Natural killer cell (primary cell): ENCODE measurements at regions not wholly inside any gene's neighbourhood (a gene's known extent, or its start where the extent isn't known, plus 50 kb on each side); places are given as distances from the start of the nearest gene placed in this dataset.

ENCODE experiments used
- ATAC-seq, 3 donors: fragments of 150-1000 bp in 2 of 3; fragments of 200-7000 bp in 1 of 3; cut with Tn5 transposase; 1 replicate in 1 of 3; 2 replicates in 2 of 3; pipeline ENCODE4 v1.10.0; 2021; ENCODE audit warnings: mild to moderate bottlenecking in 2 of 3, moderate library complexity in 2 of 3
- DNase-seq, 2 donors: peaks; one replicate each; pipeline versions ENCODE4 v3.0.0 to v3.0.0-alpha.2; 2013 to 2021; ENCODE audit warnings: mixed read lengths in 1 of 2
- H3K27ac ChIP-seq: one replicate; pipeline ENCODE4 v1.5.1; 2013; ENCODE audit warnings: mild to moderate bottlenecking, low read length
- H3K27me3 ChIP-seq: one replicate; pipeline ENCODE4 v1.6.1; 2013; ENCODE audit warnings: low read length; ENCODE audit not compliant: control insufficient read depth, insufficient read depth
- H3K36me3 ChIP-seq: one replicate; pipeline ENCODE4 v1.6.1; 2013; ENCODE audit warnings: low read length; ENCODE audit not compliant: control insufficient read depth, insufficient read depth
- H3K4me1 ChIP-seq: one replicate; pipeline ENCODE4 v1.6.1; 2013; ENCODE audit warnings: low read length; ENCODE audit not compliant: control insufficient read depth, insufficient read depth
- H3K4me3 ChIP-seq: one replicate; pipeline ENCODE4 v1.5.1; 2013; ENCODE audit warnings: low read length
- H3K9me3 ChIP-seq: one replicate; pipeline ENCODE4 v1.6.1; 2013; ENCODE audit warnings: low read length; ENCODE audit not compliant: control insufficient read depth, insufficient read depth
- H3K27ac Mint-ChIP-seq, 2 donors: one replicate each; pipeline ENCODE4 v1.8.0; 2022; ENCODE audit warnings: mild to moderate bottlenecking in 2 of 2, mixed read lengths in 2 of 2, moderate library complexity in 1 of 2
- H3K27me3 Mint-ChIP-seq, 2 donors: one replicate each; pipeline ENCODE4 v1.8.0; 2022; ENCODE audit warnings: low read depth in 2 of 2, mixed read lengths in 2 of 2
- H3K36me3 Mint-ChIP-seq: one replicate; pipeline ENCODE4 v1.8.0; 2022; ENCODE audit warnings: mixed read lengths
- H3K4me1 Mint-ChIP-seq, 2 donors: one replicate each; pipeline ENCODE4 v1.8.0; 2022; ENCODE audit warnings: mixed read lengths in 2 of 2
- H3K4me3 Mint-ChIP-seq: one replicate; pipeline ENCODE4 v1.8.0; 2022; ENCODE audit warnings: mild to moderate bottlenecking, moderate library complexity, mixed read lengths
- H3K9me3 Mint-ChIP-seq, 2 donors: one replicate each; pipeline ENCODE4 v1.8.0; 2022; ENCODE audit warnings: mixed read lengths in 2 of 2
- WGBS: methylation state at CpG from one replicate; pipeline ENCODE4 v1.1.7; 2013; ENCODE audit warnings: missing lambda C conversion rate; ENCODE audit not compliant: insufficient coverage; 5-methylcytosine and 5-hydroxymethylcytosine counted together
- intact Hi-C: fragments of 100-400 bp; cut with micrococcal nuclease; formaldehyde crosslinking; loops from one replicate; pipeline ENCODE4 v1.14.2; 2022
- TF ChIP-seq, protein P1 (sequence below): fragments of 200-600 bp; IDR thresholded peaks from one replicate; pipeline ENCODE4 v1.8.0; 2022; ENCODE audit warnings: antibody characterized with exemption

GRCh38 chr15:97728791-97729190 is 231.7 kb upstream of the ARRDC4 start:
- H3K27ac Mint-ChIP-seq: no peak overlapping the region
- DNase-seq (no peak), ATAC-seq (no peak)
- no peaks in the 10 kb centered on the region for H3K36me3 Mint-ChIP-seq
- H3K9me3 Mint-ChIP-seq: peaks cover 0 to 5% of the 10 kb centered on the region in 2 donors
- intact Hi-C loops: no loop called here
- 77% methylated on average over 13 of the region's 13 CpGs for WGBS
- H3K27me3 ChIP-seq: no peaks in the 10 kb centered on the region
- peaks cover 0 to 3% of the 10 kb centered on the region in 2 donors for H3K27me3 Mint-ChIP-seq
- no peak overlapping the region for H3K4me3 Mint-ChIP-seq
- H3K4me1 Mint-ChIP-seq: no peaks in the 10 kb centered on the region
- no peak overlapping the region for H3K4me3 ChIP-seq
- no peak overlapping the region for H3K27ac ChIP-seq
- H3K4me1 ChIP-seq: no peaks in the 10 kb centered on the region
- H3K9me3 ChIP-seq: no peaks in the 10 kb centered on the region
- TF ChIP-seq, protein P1, sequence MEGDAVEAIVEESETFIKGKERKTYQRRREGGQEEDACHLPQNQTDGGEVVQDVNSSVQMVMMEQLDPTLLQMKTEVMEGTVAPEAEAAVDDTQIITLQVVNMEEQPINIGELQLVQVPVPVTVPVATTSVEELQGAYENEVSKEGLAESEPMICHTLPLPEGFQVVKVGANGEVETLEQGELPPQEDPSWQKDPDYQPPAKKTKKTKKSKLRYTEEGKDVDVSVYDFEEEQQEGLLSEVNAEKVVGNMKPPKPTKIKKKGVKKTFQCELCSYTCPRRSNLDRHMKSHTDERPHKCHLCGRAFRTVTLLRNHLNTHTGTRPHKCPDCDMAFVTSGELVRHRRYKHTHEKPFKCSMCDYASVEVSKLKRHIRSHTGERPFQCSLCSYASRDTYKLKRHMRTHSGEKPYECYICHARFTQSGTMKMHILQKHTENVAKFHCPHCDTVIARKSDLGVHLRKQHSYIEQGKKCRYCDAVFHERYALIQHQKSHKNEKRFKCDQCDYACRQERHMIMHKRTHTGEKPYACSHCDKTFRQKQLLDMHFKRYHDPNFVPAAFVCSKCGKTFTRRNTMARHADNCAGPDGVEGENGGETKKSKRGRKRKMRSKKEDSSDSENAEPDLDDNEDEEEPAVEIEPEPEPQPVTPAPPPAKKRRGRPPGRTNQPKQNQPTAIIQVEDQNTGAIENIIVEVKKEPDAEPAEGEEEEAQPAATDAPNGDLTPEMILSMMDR: no peak
- no peaks in the 10 kb centered on the region for H3K36me3 ChIP-seq

DNA sequence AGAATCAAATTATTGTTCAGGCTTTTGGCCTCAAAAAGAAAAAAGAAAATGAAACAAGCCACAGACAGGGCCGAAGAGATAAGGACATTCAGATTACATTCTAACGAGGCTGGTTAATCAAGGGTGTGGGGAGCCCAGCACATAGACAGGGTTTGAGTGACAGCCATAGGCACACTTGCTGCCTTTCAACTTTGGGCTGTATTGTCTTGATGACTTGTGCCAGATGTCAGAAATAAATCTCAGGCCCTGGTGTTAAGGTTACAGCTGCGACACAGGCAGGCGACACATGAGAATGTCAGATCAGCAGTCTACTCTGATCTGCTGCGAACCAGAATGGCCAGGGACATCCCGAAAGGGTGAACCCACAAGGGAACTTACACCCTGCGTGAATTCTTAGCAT is 231.2 kb upstream of the ARRDC4 start:
- intact Hi-C loops: no loop called here
- no peak overlapping the region for H3K4me3 ChIP-seq

GRCh38 chr15:97730315-97730714 is 230.2 kb upstream of the ARRDC4 start:
- no peaks in the 10 kb centered on the region for H3K4me1 Mint-ChIP-seq
- ATAC-seq (no peak), DNase-seq (no peak)
- H3K27me3 Mint-ChIP-seq: peaks cover 0 to 3% of the 10 kb centered on the region in 2 donors
- no peaks in the 10 kb centered on the region for H3K9me3 ChIP-seq
- peaks cover 0 to 4% of the 10 kb centered on the region in 2 donors for H3K9me3 Mint-ChIP-seq
- no peak overlapping the region for H3K27ac ChIP-seq
- no peaks in the 10 kb centered on the region for H3K36me3 Mint-ChIP-seq
- TF ChIP-seq, protein P1: no peak
- no peak overlapping the region for H3K4me3 ChIP-seq
- H3K27me3 ChIP-seq: no peaks in the 10 kb centered on the region
- intact Hi-C loops: no loop called here
- 75% methylated on average over 1 of the region's 1 CpG for WGBS
- H3K36me3 ChIP-seq: no peaks in the 10 kb centered on the region
- H3K4me1 ChIP-seq: no peaks in the 10 kb centered on the region
- H3K27ac Mint-ChIP-seq: no peak overlapping the region
- no peak overlapping the region for H3K4me3 Mint-ChIP-seq

More for the DNA sequence above, 231.2 kb upstream of the ARRDC4 start:
- no peak for DNase-seq
- Mint-ChIP-seq H3K4me3 (no peak overlapping the region), H3K36me3 (no peaks in the 10 kb centered on the region), H3K27me3 (peaks cover 0 to 3% of the 10 kb centered on the region in 2 donors), H3K4me1 (no peaks in the 10 kb centered on the region), H3K27ac (no peak overlapping the region), H3K9me3 (peaks cover 0 to 4% of the 10 kb centered on the region in 2 donors)
- no peaks in the 10 kb centered on the region for H3K36me3 ChIP-seq
- ATAC-seq: no peak
- H3K9me3 ChIP-seq: no peaks in the 10 kb centered on the region
- no peaks in the 10 kb centered on the region for H3K27me3 ChIP-seq
- TF ChIP-seq, protein P1: no peak
- no peak overlapping the region for H3K27ac ChIP-seq
- no peaks in the 10 kb centered on the region for H3K4me1 ChIP-seq
- 88% methylated on average over 7 of the region's 7 CpGs for WGBS

DNA sequence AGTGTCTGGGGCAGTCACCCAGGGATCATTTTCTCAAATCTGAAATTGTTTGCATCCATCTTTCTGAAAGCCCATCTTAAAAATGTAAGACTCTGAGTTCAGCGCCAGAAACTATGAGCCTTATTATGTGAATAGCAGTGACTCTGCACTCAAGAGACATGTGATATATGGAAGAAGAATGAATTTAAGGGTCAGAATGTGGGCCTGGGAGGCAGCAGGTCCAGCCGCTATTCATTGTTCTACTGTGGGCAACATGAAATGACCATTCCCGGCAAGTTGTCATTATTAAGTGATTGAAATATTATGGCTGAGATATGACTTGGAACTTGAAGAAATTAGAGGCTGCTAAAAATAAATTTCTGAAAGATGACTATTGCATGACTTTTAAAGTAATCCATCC is 228.6 kb upstream of the ARRDC4 start:
- Histone ChIP-seq H3K9me3 (no peaks in the 10 kb centered on the region), H3K4me1 (no peaks in the 10 kb centered on the region), H3K27ac (no peak overlapping the region), H3K4me3 (no peak overlapping the region), H3K27me3 (no peaks in the 10 kb centered on the region), H3K36me3 (no peaks in the 10 kb centered on the region)
- no peaks in the 10 kb centered on the region for H3K4me1 Mint-ChIP-seq
- peaks cover 0 to 3% of the 10 kb centered on the region in 2 donors for H3K27me3 Mint-ChIP-seq
- TF ChIP-seq, protein P1: no peak
- no peaks in the 10 kb centered on the region for H3K9me3 Mint-ChIP-seq
- 95% methylated on average over 3 of the region's 3 CpGs for WGBS
- intact Hi-C loops: no loop called here
- DNase-seq (no peak), ATAC-seq (no peak)
- H3K4me3 Mint-ChIP-seq: no peak overlapping the region
- no peaks in the 10 kb centered on the region for H3K36me3 Mint-ChIP-seq
- no peak overlapping the region for H3K27ac Mint-ChIP-seq
